Colonic mucosa (tissue), 4 donors: ENCODE measurements at regions not wholly inside any gene's neighbourhood (a gene's known extent, or its start where the extent isn't known, plus 50 kb on each side); places are given as distances from the start of the nearest gene placed in this dataset.

Source experiments
- DNase-seq: peaks from one replicate; pipeline ENCODE4 v3.0.0-alpha.2; 2020
- H3K27ac ChIP-seq: fragments of 200-600 bp; one replicate; pipeline ENCODE4 v1.8.0; 2021
- H3K27me3 ChIP-seq: fragments of 200-600 bp; one replicate; pipeline ENCODE4 v1.8.0; 2021
- H3K36me3 ChIP-seq: fragments of 200-600 bp; one replicate; pipeline ENCODE4 v1.8.0; 2021
- H3K4me1 ChIP-seq: fragments of 200-600 bp; one replicate; pipeline ENCODE4 v1.8.0; 2021; ENCODE audit warnings: mild to moderate bottlenecking
- H3K4me3 ChIP-seq: fragments of 200-600 bp; one replicate; pipeline ENCODE4 v1.8.0; 2021
- H3K9ac ChIP-seq, 2 donors: one replicate each; pipeline ENCODE4 v1.7.0; 2013; ENCODE audit warnings: control low read depth in 2 of 2, low read depth in 2 of 2, low read length in 2 of 2
- H3K9me3 ChIP-seq: fragments of 200-600 bp; one replicate; pipeline ENCODE4 v1.8.0; 2021
- CTCF ChIP-seq: fragments of 200-600 bp; IDR thresholded peaks from one replicate; pipeline ENCODE4 v1.8.0; 2022; ENCODE audit warnings: antibody characterized with exemption, mild to moderate bottlenecking
- intact Hi-C: fragments of 100-400 bp; cut with DNase I; formaldehyde crosslinking; loops from one replicate; pipeline ENCODE4 v1.14.1; 2022
- donor health status: healthy.
- donor health status: DM: no; HTN: no; CAD: no.
- donor health status: DM: no; HTN: no; CAD: no.

GRCh38 chr1:229012823-229013222 lies 258.1 kb upstream of the RAB4A start:
- Histone ChIP-seq H3K27me3 (no peaks in the 10 kb centered on the region), H3K4me1 (no peaks in the 10 kb centered on the region), H3K9me3 (no peaks in the 10 kb centered on the region), H3K27ac (no peak overlapping the region), H3K36me3 (no peaks in the 10 kb centered on the region), H3K9ac (no peak overlapping the region), H3K4me3 (no peak overlapping the region)
- DNase-seq = no peak
- intact Hi-C loops = no loop called here
- TF ChIP-seq CTCF = no peak

GRCh38 chr1:229013981-229014380 lies 256.9 kb upstream of the RAB4A start:
- no peak overlapping the region for H3K9ac ChIP-seq
- H3K27me3 ChIP-seq = no peaks in the 10 kb centered on the region
- no peak for TF ChIP-seq CTCF
- no peaks in the 10 kb centered on the region for H3K36me3 ChIP-seq
- no peaks in the 10 kb centered on the region for H3K4me1 ChIP-seq
- no peaks in the 10 kb centered on the region for H3K9me3 ChIP-seq
- intact Hi-C loops = no loop called here
- DNase-seq = no peak
- H3K27ac ChIP-seq = no peak overlapping the region
- no peak overlapping the region for H3K4me3 ChIP-seq

- no peak for DNase-seq
- Histone ChIP-seq H3K27ac (no peak overlapping the region), H3K36me3 (no peaks in the 10 kb centered on the region), H3K9me3 (no peaks in the 10 kb centered on the region), H3K27me3 (no peaks in the 10 kb centered on the region), H3K4me3 (no peak overlapping the region), H3K9ac (no peak overlapping the region), H3K4me1 (no peaks in the 10 kb centered on the region)
- intact Hi-C loops = no loop called here
- TF ChIP-seq CTCF = no peak
Observed at GRCh38 chr1:229015806-229016205, 255.1 kb upstream of the RAB4A start.

- Histone ChIP-seq H3K27me3 (no peaks in the 10 kb centered on the region), H3K36me3 (no peaks in the 10 kb centered on the region), H3K9ac (no peak overlapping the region), H3K27ac (no peak overlapping the region), H3K4me3 (no peak overlapping the region), H3K4me1 (no peaks in the 10 kb centered on the region), H3K9me3 (no peaks in the 10 kb centered on the region)
- intact Hi-C loops = no loop called here
- DNase-seq = no peak
- no peak for TF ChIP-seq CTCF
Observed at GRCh38 chr1:229017091-229017490, 253.8 kb upstream of the RAB4A start.

- Histone ChIP-seq H3K9ac (no peak overlapping the region), H3K27ac (no peak overlapping the region), H3K27me3 (no peaks in the 10 kb centered on the region), H3K36me3 (no peaks in the 10 kb centered on the region), H3K9me3 (no peaks in the 10 kb centered on the region), H3K4me3 (no peak overlapping the region), H3K4me1 (no peaks in the 10 kb centered on the region)
- intact Hi-C loops = no loop called here
- no peak for TF ChIP-seq CTCF
- DNase-seq = no peak
Observed at GRCh38 chr1:229018674-229019295, 252.1 kb upstream of the RAB4A start.
